Loucy (cell line): ENCODE measurements at regions not wholly inside any gene's neighbourhood (a gene's known extent, or its start where the extent isn't known, plus 50 kb on each side); places are given as distances from the start of the nearest gene placed in this dataset.
A peak's percentile ranks its signal among the peaks of the same experiment; 100 is the strongest.

ENCODE experiments used
- H2AFZ ChIP-seq: fragments of 200-600 bp; sonication (generic); 2 replicates; pipeline ENCODE4 v1.6.0; 2016; ENCODE audit warnings: antibody characterized with exemption, mild to moderate bottlenecking, low read length, moderate library complexity
- H3F3A ChIP-seq: fragments of 200-600 bp; 2 replicates; pipeline ENCODE4 v1.6.0; 2016; ENCODE audit warnings: antibody characterized with exemption, low read depth, mild to moderate bottlenecking
- H3K27me3 ChIP-seq: fragments of 200-600 bp; sonication (generic); 2 replicates; pipeline ENCODE4 v1.6.1; 2014; ENCODE audit warnings: low read length, mild to moderate bottlenecking; ENCODE audit not compliant: insufficient read depth, poor library complexity, severe bottlenecking
- H3K36me3 ChIP-seq: fragments of 200-600 bp; sonication (generic); 2 replicates; pipeline ENCODE4 v1.6.1; 2016; ENCODE audit warnings: low read length; ENCODE audit not compliant: insufficient read depth
- H3K4me1 ChIP-seq: fragments of 200-600 bp; sonication (generic); 2 replicates; pipeline ENCODE4 v1.5.1; 2014; ENCODE audit warnings: low read length, mild to moderate bottlenecking; ENCODE audit not compliant: insufficient read depth, poor library complexity, severe bottlenecking
- H3K4me2 ChIP-seq: fragments of 200-600 bp; sonication (generic); 2 replicates; pipeline ENCODE4 v1.6.0; 2014; ENCODE audit warnings: antibody characterized with exemption, low read length, low read depth, mild to moderate bottlenecking; ENCODE audit not compliant: poor library complexity, severe bottlenecking
- H3K4me3 ChIP-seq: fragments of 200-600 bp; sonication (generic); 2 replicates; pipeline ENCODE4 v1.5.1; 2014; ENCODE audit warnings: low read length, mild to moderate bottlenecking, mixed read lengths; ENCODE audit not compliant: poor library complexity, severe bottlenecking
- H3K79me2 ChIP-seq: fragments of 200-600 bp; sonication (generic); 2 replicates; pipeline ENCODE4 v1.6.1; 2014; ENCODE audit warnings: low read length; ENCODE audit not compliant: insufficient read depth
- H3K9ac ChIP-seq: fragments of 200-600 bp; sonication (generic); 2 replicates; pipeline ENCODE4 v1.6.0; 2014; ENCODE audit warnings: mild to moderate bottlenecking, low read depth, low read length, moderate library complexity; ENCODE audit not compliant: poor library complexity, severe bottlenecking
- H3K9me2 ChIP-seq: fragments of 200-600 bp; sonication (generic); replicated peaks from 2 replicates; pipeline ENCODE4 v1.6.1; 2016; ENCODE audit warnings: low read depth, low read length, mixed read lengths
- H3K9me3 ChIP-seq: fragments of 200-600 bp; sonication (generic); 2 replicates; pipeline ENCODE4 v1.6.1; 2014; ENCODE audit warnings: mild to moderate bottlenecking, antibody characterized with exemption, low read length, low read depth; ENCODE audit not compliant: insufficient read depth
- H4K20me1 ChIP-seq: fragments of 200-600 bp; sonication (generic); 2 replicates; pipeline ENCODE4 v1.6.0; 2014; ENCODE audit warnings: antibody characterized with exemption, low read length, mild to moderate bottlenecking; ENCODE audit not compliant: insufficient read depth, poor library complexity, severe bottlenecking
- EZH2phosphoT487 ChIP-seq: fragments of 200-600 bp; IDR thresholded peaks from 2 replicates; pipeline ENCODE4 v1.6.1; 2018; ENCODE audit warnings: antibody characterized with exemption, mild to moderate bottlenecking, moderate library complexity, borderline replicate concordance
- TF ChIP-seq, protein P1 (sequence below): fragments of 200-600 bp; sonication (generic); conservative IDR thresholded peaks from 2 replicates; pipeline ENCODE4 v1.5.1; 2014; ENCODE audit warnings: mild to moderate bottlenecking, antibody characterized with exemption, low read length

DNA sequence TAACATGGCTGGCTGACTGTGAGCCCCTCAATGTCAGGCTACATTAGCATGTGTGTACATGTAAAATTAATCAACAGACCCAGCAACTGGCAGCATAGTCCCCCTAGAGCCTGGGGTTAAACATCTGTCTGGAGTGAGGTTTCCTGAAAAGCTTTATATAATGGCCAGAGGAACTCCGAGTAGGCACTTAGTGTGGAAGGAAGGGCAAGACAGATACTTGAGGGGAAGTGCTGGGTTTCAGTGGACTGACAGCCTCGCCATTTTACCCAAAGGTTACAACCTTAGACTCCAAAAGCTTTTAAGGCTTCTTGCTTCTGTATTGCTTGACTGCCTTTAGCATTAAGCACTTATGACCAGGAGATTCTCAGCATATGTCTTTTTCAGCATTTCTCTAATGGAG lies 430.8 kb downstream of the FLRT2 start:
- H3F3A ChIP-seq = no peaks in the 10 kb centered on the region
- no peaks in the 10 kb centered on the region for H3K79me2 ChIP-seq
- H3K9me2 ChIP-seq = no peaks in the 10 kb centered on the region
- no peaks in the 10 kb centered on the region for H3K36me3 ChIP-seq
- H3K4me2 ChIP-seq = no peak overlapping the region
- H3K4me3 ChIP-seq = no peak overlapping the region
- no peaks in the 10 kb centered on the region for H3K27me3 ChIP-seq
- H3K9me3 ChIP-seq = no peaks in the 10 kb centered on the region
- no peak overlapping the region for H3K9ac ChIP-seq
- H3K4me1 ChIP-seq = peaks cover 9% of the 10 kb centered on the region
- H4K20me1 ChIP-seq = no peaks in the 10 kb centered on the region
- H2AFZ ChIP-seq = no peak overlapping the region
- TF ChIP-seq, protein P1, sequence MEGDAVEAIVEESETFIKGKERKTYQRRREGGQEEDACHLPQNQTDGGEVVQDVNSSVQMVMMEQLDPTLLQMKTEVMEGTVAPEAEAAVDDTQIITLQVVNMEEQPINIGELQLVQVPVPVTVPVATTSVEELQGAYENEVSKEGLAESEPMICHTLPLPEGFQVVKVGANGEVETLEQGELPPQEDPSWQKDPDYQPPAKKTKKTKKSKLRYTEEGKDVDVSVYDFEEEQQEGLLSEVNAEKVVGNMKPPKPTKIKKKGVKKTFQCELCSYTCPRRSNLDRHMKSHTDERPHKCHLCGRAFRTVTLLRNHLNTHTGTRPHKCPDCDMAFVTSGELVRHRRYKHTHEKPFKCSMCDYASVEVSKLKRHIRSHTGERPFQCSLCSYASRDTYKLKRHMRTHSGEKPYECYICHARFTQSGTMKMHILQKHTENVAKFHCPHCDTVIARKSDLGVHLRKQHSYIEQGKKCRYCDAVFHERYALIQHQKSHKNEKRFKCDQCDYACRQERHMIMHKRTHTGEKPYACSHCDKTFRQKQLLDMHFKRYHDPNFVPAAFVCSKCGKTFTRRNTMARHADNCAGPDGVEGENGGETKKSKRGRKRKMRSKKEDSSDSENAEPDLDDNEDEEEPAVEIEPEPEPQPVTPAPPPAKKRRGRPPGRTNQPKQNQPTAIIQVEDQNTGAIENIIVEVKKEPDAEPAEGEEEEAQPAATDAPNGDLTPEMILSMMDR = no peak
- no peak for TF ChIP-seq EZH2phosphoT487

DNA sequence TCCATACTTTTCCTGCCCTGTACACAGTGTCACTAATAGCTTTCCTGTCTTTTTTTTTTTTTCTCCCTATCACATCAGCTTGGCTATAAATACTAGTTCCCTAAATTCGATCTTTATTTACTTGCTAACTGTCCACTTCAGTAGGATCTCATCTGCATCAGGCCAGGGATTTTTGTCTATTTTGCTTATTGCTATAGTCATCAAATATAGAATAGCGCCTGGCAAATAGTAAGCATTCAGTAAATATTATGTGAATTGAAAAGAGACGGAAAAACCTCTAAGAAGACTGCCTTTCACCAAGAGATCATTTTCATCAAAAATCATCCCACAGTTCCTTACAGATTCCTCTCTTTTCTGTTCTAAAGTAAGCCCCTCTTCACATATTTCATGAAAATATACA lies 429.1 kb downstream of the FLRT2 start:
- peaks cover 20% of the 10 kb centered on the region for H3K4me1 ChIP-seq
- H2AFZ ChIP-seq = no peak overlapping the region
- no peak for TF ChIP-seq EZH2phosphoT487
- TF ChIP-seq, protein P1 = no peak
- H3K27me3 ChIP-seq = no peaks in the 10 kb centered on the region
- H3K36me3 ChIP-seq = no peaks in the 10 kb centered on the region
- no peaks in the 10 kb centered on the region for H3K9me2 ChIP-seq
- H3K79me2 ChIP-seq = no peaks in the 10 kb centered on the region
- no peaks in the 10 kb centered on the region for H3F3A ChIP-seq
- no peak overlapping the region for H3K4me2 ChIP-seq
- H4K20me1 ChIP-seq = no peaks in the 10 kb centered on the region
- H3K9ac ChIP-seq = no peak overlapping the region
- H3K4me3 ChIP-seq = no peak overlapping the region
- no peaks in the 10 kb centered on the region for H3K9me3 ChIP-seq

DNA sequence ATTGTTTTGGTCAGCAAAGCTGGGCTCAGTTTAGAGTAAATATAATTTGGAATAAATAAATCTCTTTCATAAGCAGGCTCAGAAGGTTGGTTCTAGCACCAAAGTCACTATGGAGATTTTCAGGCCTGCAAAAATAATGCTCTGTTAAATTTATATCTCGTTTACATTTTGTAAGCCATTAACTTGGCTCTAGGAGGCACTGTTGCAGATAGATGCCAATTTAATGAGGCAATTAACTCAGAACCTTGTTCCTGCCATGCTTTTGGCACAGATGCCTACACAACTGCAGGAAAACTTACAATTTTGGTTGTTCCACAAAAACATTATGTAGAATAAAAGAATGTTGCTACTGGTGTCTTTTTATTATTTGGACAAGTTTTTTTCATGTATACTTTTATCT lies 428.1 kb downstream of the FLRT2 start:
- Histone ChIP-seq H3K9ac (no peak overlapping the region), H4K20me1 (no peaks in the 10 kb centered on the region), H3K4me2 (no peak overlapping the region), H3K4me3 (no peak overlapping the region), H3K9me3 (no peaks in the 10 kb centered on the region), H3K36me3 (no peaks in the 10 kb centered on the region), H3K79me2 (no peaks in the 10 kb centered on the region), H3K4me1 (peaks cover 27% of the 10 kb centered on the region), H2AFZ (no peak overlapping the region), H3K9me2 (no peaks in the 10 kb centered on the region), H3F3A (no peaks in the 10 kb centered on the region), H3K27me3 (no peaks in the 10 kb centered on the region)
- TF ChIP-seq, protein P1 = peak; percentile 55
- TF ChIP-seq EZH2phosphoT487 = no peak
